ENCODE measurements at regions not wholly inside any gene's neighbourhood (a gene's known extent, or its start where the extent isn't known, plus 50 kb on each side); places are given as distances from the start of the nearest gene placed in this dataset.

DNA sequence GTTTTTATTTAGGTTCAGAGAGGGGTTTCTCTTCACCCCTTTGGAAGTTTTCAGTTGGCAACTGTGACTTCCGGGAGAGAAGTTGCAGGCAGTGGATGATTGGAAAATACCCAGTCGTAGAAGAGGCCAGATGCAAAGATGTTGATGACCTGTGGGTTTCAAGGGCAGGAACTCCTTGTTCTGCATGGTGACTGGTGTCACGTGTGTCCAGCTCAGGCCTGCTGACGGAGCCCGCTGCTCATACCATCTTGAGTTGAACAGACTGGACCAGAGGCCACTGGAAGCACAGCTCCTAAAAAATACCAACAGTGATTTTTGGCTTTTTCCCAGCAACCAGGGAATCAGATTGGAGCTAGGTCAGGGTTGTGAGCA, 243.9 kb upstream of the KLF4 start:
- peak in 1 of 2 donors; percentile 51 for DNase-seq (ENCODE audit: low read depth in 2 of 2)

DNA sequence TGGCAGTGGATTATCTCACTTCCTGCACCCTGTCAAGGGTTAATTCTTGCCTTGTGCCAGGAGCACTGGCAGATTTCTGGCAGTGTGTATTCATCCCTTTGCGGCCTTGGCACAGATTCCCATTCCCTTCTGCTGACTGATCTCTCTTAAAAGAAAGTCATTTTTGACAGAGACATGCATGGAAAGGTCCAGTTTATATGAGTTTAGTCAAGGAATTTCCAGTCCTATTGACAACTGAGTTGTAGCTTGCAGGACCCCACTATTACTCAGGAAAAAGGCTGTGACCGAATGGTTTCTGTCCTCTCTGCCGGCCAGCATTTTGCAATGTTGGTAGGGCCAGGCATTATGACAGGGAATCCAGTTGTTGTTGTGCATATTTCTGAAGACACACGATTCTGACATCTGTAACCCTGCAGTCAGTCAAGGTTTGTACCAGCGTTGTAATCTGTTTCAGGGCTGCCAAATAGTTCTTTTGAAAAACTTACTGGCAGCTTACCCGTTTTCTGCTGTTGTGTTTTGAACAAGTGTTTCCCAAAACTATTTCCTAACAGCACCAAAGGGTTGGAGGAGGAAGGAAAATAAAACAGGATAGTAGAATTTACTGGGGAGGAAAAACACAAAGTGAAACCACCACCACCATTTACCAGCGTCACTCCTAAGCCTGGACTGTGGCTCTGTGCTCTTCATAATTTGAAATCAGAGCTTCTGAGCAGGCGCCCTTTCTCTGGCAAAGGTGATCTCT, 243.4 kb upstream of the KLF4 start:
- DNase-seq (ENCODE audit: low read depth in 2 of 2) = peak in 1 of 2 donors; percentile 54

DNA sequence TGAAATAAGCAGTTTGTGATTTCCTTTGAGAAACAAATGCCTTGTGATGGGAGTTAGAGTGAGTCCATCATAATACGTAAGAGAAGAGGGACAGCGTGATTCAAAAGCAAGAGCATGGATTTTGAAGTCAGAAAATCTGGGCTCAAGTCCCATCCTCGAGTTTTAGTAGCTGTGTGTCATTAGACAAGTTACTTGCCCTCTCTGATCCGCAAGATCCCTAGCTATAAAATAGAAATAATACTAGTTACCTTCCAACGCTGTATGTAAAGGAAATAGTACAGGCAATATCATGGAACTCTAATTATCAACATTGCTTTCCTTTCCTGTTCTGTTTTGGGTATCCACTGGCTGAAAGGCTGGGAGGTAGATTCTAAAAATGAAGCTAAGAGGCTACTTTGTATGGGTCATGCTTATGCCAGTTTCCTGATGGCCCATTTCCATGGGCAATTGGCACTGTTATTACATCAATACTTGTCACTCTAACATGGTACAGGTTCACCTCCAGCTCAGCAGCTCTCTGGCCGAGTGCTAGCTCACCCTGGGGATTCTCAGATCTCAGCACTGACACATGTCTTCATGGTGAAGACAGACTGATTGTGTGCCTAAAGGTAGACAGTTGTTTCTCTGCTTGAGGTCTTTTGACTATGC, 241.7 kb upstream of the KLF4 start:
- no peak for DNase-seq (ENCODE audit: low read depth in 2 of 2)

DNA sequence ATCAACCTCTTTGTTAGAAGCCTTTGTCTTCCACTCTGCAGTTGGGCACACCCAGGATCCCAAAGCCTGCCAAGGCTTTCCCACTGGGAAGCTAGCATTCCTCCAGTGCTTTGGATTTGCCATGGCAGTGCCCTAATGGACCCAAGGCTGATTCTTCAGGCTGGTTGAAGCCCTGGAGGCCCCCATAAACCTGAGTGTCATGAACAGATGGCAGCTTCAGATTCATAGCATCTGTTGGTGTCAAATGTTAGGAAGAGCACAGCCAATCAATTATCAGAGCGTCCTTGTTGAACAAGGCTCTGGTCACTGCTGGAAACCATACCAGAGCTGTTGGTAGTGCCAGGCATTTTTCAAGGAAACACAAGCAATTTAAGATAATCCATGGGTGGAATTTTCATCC, 241.1 kb upstream of the KLF4 start:
- DNase-seq (ENCODE audit: low read depth in 2 of 2) = no peak

DNA sequence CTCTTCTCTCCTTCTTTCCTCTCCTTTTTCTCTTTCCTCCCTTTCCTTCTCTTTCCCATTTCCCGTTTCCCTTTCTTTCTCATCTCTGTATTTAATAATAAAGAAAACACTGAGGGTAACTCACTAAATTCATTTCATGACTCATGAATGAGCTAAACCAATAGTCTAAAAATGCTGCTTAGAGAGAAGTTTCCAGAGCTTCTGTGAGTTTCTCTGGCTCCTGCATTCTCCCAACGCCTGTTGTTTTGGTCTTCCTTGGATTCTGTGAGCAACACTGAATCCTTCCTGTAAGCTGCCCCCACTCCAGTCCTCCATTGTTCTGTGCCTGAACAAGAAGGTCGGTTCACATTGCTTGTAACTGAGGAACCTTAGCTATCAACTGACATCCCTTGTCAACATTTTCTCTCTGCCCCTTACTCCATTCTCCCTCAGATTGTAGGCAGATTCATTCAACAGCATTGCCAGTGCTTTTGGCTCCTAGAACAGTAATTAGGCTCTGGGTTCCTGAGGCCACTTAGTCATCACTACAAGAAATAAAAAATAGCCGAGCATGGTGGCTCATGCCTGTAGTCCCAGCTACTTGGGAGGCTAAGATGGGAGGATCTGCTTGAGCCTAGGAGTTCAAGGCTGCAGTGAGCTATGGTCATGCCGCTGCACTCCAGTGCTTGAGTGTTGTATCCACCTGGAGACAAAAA, 237.7 kb upstream of the KLF4 start:
- DNase-seq (ENCODE audit: low read depth in 2 of 2) = peak in 1 of 2 donors; percentile 69

DNA sequence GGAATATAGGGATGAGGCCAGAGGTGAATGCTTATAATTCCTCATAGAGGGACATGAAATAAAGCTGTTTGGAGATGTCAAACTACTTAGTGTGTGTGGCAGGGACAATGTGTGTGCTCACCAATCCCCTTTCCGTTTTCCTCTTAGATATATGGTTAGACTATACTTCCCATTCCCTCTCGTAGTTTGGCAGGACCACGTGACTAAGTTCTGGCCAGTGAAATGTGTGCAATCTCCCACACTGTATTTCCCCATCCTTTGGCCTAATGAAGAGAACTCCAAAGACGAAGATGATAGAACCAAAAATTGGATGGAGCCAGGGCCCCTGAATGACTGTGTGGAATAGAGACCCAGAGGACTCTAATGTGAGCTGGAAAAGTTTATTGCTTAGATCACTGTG, 233.4 kb upstream of the KLF4 start:
- no peak for DNase-seq (ENCODE audit: low read depth in 2 of 2)

DNA sequence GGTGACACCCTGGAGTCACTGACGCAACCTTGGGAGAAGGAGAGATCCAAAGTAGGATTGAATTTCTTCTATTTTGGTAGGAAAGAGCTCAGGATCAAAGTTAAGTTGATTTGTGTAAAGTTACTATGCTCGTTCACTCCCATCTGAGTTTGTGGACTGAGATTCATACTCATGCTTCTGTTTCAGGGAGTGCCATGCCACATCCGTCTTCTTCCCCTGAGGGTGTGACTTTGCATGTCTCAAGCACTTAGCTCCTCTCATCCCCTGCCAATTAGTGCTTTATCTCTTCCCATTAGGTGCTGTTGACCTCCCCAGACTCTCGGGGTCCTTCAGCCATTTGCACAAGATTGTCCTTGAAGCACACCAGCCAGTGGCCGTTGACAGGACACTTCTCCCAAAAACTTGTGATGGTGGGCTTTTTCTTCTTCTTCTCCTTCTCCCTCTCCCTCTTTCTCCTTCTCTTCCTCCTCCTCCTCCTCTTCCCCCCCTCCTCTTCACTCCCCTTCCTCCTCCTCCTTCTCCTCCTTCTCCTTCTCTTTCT, 232.2 kb upstream of the KLF4 start:
- no peak for DNase-seq (ENCODE audit: low read depth in 2 of 2)

DNA sequence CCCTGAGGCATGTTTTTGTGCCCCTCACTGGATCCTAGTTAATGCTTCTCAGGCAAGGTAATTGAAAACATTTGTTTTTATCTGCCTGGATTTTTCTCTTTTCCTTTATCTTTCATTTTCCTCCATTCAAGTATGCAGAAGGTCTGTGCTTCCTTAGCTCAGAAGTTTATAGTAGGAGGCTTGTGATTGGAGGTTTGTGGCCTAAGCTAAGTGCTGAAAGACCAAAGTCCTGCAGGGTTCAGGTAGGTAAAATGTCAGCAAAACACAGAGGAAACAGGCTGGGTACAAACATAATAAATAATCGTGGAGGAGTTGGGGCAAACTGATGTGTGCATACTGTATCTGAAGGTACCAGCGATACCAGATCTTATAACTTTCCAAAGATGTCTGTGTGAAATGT, 230.9 kb upstream of the KLF4 start:
- DNase-seq (ENCODE audit: low read depth in 2 of 2) = no peak

DNA sequence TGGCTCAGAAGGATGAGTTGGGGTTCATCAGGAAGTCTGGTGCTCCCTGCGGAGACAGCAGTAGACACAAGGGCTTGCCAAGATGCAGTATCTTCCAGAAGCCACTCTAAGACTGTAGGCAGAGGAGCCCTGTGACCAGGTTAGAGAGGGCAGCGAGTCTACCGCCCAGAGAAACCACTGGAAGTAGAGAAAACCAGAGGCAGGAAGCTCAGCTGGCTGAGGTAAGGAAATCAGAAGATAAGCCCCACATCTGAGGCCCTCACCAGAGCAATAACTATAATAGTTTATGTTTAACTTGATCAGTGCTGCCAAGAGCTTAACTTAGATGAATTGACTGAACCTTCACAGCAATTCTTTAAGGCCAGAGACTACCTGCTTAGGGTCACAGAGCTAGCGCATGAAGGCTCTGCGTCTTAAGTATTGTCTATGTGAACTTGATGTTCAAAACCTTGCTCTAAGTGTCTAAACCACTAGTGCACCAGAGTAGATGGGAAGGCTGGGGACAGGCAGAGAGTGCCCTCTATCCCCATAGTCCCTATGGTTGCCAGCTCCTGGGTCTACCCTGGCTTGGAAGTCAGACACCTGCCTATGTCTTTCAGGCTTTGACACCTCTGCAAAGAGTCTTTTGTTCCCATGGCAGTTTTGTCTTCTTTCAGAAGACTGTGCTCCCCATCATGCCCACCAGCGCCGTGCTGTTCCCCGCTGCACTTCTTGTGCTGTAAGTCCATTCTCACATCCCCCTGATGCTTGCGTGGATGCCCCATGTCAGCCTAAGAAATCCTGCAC, 228.2 kb upstream of the KLF4 start:
- DNase-seq (ENCODE audit: low read depth in 2 of 2) = no peak

DNA sequence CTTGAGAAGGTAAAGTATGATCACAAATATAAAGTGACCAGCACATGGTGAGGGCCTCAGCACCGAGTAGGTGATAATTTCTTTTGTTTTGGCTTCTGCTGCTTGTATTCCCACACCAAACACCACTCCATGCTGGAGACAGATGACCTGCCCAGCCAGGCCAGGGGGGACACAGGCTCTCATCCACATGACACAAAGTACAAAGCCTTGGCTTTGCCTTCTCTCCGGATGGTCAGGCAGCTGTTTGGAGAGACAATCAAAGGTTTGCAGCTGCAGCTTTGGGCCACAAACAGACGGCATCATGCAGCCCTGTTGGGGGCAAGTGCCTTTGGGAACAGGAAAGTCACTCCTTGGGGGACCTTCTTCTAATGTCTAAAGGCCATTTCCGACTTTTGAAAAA, 226.2 kb upstream of the KLF4 start:
- no peak for DNase-seq (ENCODE audit: low read depth in 2 of 2)

DNA sequence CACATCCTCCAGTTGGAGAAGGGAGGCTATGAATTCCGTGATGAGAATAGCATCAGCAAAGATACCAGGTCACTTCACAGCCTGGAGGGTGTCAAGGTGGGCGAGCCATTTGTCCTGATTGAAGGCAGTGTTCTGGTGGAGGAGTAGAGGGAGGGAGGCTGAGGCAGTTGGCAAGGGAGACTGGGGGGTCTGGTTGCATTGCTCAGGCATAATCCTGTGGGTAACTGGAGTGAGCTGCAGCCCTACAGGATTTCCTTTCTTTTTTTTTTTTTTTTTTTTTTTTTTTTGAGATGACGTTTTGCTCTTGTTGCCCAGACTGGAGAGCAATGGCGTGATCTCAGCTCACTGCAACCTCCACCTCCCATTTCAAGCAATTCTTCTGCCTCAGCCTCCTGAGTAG, 223.9 kb upstream of the KLF4 start:
- no peak for DNase-seq (ENCODE audit: low read depth in 2 of 2)

DNA sequence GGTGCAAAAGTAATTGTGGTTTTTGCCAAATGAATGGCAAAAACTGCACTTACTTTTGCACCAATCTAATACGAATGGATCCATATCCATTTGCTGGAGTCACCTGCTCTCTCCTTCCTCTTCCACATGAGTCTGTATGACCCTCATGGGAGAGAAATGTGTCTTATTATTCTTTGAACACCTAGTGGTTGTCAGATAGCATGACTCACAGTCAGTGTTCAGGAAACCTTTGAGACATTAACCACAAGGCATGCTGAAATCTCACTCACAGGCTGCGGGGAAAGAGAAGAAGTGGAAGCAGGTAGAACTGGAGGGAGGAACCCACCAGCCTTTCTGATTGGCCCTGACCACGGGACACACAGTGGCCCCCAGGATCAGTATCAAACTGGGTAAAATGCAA, 222.8 kb upstream of the KLF4 start:
- peak in 1 of 2 donors; percentile 48 for DNase-seq (ENCODE audit: low read depth in 2 of 2)

DNA sequence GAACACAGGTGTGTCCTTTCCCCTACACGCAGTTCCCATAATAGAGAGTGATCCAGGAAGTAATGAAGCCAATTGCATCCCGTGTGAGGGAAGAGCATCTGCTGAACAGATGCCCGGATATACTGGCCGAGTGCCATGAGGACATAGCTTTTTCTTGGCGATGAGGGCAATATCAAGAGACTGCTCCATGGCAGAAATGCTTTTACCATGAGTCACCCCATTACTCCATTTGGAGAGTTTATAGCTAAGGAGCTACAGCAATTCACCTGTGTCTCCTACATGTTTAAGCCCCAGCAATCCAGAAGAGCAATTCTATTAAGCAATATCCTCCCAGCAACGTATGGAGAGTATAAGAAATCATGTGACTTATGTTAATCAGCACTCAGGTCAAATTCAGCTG, 222.0 kb upstream of the KLF4 start:
- peak in 1 of 2 donors; percentile 79 for DNase-seq (ENCODE audit: low read depth in 2 of 2)

DNA sequence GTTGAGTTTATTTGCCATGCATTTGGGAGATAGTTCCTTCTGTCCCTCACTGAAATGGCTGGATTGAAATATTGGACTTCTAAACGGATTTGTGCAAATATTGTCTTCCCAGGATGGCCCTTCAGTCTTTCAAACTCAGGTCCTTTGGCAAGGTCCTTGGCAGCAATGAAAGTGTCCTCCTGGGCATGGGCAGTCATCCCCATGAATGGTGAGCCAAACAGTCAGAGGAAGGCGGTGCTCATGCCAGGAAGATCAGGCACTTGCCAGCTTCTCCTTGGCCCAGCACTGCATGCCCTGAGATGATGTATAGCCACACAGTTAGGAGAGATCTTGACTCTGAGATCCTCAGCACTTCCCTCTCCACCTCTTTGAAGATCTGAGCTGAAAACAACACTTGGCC, 221.4 kb upstream of the KLF4 start:
- DNase-seq (ENCODE audit: low read depth in 2 of 2) = no peak

DNA sequence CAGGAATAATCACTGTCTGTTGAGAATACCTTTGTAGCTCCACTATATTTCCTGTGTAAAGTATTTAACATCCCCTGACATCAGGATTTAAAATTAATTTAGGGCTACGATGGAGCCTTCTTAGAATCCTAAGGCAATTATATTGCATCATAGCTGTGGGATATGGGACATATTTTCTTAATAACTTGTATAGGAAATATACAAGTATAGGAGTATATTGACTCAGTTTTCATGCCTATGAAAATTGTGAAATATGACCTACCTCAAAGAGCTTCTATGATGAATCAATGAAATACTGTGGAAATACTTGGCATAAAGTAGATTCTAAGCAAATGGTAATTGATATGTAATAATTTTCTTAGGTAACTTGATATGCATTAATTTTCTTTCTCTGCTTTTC, 221.0 kb upstream of the KLF4 start:
- no peak for DNase-seq (ENCODE audit: low read depth in 2 of 2)

DNA sequence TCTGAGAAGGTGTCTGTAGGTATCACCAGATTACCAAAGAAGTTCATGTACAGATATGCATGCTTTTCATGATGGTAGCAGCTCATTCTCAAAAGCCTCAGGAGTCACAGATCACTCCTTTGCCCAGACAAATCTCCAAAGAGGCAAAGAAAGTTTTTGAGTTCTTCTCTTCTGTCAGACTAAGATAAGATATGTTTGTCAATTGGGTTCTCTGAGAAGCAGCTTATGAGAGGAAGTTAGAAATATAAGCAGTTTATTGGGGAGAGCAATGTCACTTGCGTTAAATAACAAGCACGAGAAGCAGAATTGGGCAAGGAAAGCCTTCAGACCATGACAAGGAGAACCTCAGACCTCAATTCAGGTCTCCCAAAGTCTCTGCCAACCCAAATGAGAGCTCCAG, 219.2 kb upstream of the KLF4 start:
- DNase-seq (ENCODE audit: low read depth in 2 of 2) = no peak

DNA sequence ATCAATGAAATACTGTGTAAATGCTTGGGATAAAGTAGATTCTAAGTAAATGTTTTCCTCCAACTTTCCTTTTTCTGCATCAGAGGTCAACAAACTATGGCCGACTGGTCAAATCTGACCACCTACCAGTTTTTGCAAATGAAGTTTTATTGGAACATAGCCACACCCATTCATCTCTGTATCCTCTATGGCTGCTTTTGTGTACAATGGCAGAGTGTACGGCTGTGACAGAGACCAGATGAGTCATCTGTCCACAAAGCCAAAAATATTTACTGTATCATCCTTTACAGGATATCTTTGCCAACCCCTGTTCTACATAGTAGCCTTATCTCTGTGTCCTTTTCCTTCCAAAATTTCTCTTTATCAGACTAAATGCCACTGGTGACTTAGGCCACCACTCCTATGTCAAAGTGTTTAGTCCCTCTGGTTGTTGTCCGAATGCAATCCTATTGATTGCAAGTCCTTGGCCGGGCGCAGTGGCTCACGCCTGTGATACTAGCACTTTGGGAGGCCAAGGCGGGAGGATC, 218.4 kb upstream of the KLF4 start:
- peak; percentile 29 to 36 for DNase-seq (ENCODE audit: low read depth in 2 of 2)

DNA sequence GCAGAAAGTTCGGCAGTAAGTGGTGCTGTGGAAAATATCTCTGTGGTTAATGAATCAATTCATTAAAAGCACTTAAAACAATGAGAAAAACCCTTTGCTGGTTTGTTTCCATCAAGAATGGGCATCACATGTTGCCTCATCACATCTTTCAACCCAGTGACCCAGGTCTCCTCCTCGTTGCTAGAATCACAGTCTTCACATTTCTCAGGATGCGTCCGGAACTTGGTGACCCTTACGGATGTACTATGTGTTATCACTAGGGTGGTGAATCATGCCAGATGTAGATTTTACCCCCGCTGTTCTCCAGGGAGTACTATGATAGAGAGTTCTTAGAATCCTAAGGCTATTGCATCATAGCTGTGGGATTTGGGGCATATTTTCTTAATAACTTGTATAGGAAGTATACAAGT, 217.9 kb upstream of the KLF4 start:
- no peak for DNase-seq (ENCODE audit: low read depth in 2 of 2)

DNA sequence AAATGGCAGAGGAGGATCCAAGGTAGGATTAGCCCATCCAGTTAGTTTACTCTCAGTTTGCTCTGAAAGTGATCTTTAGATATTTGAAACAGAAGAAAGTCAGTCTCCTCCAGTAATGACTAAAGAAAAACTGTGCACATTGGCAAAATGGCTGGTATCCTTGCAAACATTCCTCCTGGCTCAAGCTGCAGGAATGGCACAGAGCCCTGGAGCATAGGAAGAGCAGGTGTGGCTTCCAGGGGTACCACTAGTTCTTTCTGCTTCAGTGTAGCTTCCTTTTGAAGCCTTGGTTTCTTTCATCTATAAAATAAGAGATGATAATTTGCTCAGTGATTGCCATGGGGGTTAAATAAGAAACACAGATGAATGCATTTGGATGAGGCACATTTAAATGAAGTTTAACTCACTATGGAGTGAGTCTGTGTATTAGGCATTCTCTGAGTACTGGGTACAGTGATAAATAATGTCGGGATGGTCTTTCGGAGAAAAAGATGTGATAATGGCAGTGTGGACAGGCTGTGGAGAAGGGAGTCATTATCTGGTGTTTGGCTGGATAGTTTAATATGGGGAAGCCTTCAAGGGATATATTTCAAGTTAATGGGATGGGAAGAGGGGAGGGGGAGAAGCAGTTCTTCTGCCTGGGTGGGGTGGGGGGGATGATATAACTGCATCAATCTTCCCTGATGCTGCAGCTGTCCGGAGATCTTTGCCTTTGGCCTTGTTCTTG, 217.3 kb upstream of the KLF4 start:
- no peak for DNase-seq (ENCODE audit: low read depth in 2 of 2)

DNA sequence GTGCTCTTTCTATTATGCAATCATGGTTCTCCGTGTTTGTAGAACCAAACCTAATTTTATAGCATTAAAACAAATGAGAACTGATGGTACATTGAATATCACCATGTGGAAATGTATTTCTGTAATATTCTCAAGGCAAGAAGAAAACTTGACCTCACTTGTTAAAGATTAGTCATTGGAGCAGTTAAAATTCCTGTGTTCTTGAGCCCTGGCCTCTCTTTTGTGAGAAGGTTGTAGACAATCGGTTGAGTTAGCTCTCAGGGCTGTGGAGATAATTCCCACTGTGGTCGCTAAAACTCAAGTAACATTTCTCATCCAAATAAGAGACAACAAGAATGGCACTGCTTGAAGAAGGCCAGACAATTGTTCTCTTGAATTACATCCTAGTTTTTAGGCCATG, 216.0 kb upstream of the KLF4 start:
- DNase-seq (ENCODE audit: low read depth in 2 of 2) = no peak

DNA sequence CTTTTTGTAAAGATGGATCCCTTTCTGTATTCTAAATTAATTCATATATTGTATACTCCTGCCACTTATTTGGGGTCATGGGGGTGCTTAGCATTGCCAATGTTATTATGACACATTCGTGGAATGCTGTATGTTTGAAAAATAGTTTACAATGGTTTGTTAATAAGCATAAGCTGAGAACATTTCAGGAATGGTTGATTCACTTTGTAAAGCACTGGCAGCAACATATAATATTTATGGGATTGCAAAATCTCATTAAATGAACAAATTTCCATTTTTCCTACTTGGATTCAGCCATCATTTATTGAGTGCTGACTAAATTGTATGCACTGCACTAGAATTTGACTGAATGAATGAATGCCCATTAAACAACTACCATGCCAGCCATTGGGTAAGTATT, 215.2 kb upstream of the KLF4 start:
- no peak for DNase-seq (ENCODE audit: low read depth in 2 of 2)

Measured in dermis microvascular lymphatic vessel endothelial cell (primary cell).